ENCODE measurements at regions not wholly inside any gene's neighbourhood (a gene's known extent, or its start where the extent isn't known, plus 50 kb on each side); places are given as distances from the start of the nearest gene placed in this dataset.

DNA sequence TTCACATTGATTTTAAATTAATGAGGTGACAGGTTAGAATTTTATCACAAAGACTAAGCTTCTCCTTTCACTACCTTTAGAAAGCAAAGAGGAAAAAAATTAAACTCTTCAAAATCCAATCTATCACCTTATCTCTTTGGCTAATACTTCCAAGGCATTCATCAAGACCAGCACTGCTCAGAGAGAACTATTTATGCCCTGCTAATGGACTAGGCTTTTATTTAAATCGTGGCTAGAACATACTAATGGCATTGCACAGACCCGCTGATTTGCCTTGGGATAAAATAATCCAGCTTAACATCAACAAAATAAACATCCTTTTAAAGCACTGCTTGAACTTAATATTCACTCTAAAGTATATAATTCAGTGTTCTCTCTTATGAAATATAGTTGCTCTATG, 880.4 kb downstream of the HACE1 start:
- TF ChIP-seq YY1 (IDR thresholded peaks at IDR 0.05; ENCODE audit: insufficient read depth, insufficient read length) (no peak), ZNF274 (IDR thresholded peaks at IDR 0.05; ENCODE audit: low read depth, low read length) (no peak), SUZ12 (IDR thresholded peaks at IDR 0.05; ENCODE audit: extremely low read depth, insufficient read depth, insufficient read length) (no peak)
